ENCODE measurements at regions not wholly inside any gene's neighbourhood (a gene's known extent, or its start where the extent isn't known, plus 50 kb on each side); places are given as distances from the start of the nearest gene placed in this dataset.

GRCh38 chr6:90874931-90875330 is 288.1 kb upstream of the MAP3K7 start:
- ChIA-PET CTCF (no interaction called here), POLR2A (no interaction called here)
- no peaks in the 10 kb centered on the region; the same call in 1 of the 2 replicates for H3K27me3 ChIP-seq (replicated peaks; ENCODE audit: control insufficient read depth, insufficient read depth, low read length)
- H3K4me3 ChIP-seq (ENCODE audit: low read depth, low read length), result no peak overlapping the region
- DNase-seq, result no peak
- Mint-ChIP-seq H3K36me3 (ENCODE audit: insufficient read depth, unreplicated experiment) (no peaks in the 10 kb centered on the region), H3K27me3 (ENCODE audit: insufficient read depth, unreplicated experiment) (peaks cover 22% of the 10 kb centered on the region), H3K4me3 (ENCODE audit: unreplicated experiment) (no peak overlapping the region), H3K9me3 (ENCODE audit: unreplicated experiment) (peaks cover 9% of the 10 kb centered on the region), H3K27ac (ENCODE audit: unreplicated experiment) (no peak overlapping the region), H3K4me1 (ENCODE audit: low read depth, unreplicated experiment) (no peaks in the 10 kb centered on the region)
- H3K4me1 ChIP-seq, result no peaks in the 10 kb centered on the region
- no TSS peak for BruUV-seq (replicated peaks)
- TF ChIP-seq, protein P1, sequence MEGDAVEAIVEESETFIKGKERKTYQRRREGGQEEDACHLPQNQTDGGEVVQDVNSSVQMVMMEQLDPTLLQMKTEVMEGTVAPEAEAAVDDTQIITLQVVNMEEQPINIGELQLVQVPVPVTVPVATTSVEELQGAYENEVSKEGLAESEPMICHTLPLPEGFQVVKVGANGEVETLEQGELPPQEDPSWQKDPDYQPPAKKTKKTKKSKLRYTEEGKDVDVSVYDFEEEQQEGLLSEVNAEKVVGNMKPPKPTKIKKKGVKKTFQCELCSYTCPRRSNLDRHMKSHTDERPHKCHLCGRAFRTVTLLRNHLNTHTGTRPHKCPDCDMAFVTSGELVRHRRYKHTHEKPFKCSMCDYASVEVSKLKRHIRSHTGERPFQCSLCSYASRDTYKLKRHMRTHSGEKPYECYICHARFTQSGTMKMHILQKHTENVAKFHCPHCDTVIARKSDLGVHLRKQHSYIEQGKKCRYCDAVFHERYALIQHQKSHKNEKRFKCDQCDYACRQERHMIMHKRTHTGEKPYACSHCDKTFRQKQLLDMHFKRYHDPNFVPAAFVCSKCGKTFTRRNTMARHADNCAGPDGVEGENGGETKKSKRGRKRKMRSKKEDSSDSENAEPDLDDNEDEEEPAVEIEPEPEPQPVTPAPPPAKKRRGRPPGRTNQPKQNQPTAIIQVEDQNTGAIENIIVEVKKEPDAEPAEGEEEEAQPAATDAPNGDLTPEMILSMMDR (IDR thresholded peaks at IDR 0.05; ENCODE audit: insufficient read depth in 1 of 2, low read depth in 1 of 2, low read length in 1 of 2, severe bottlenecking in 1 of 2, unreplicated experiment in 1 of 2), result no peak
- no peaks in the 10 kb centered on the region for H3K9me3 ChIP-seq
- intact Hi-C loops (cut with micrococcal nuclease; ENCODE audit: unreplicated experiment), result no loop called here
- H3K36me3 ChIP-seq (ENCODE audit: control insufficient read depth, insufficient read depth, low read length), result no peaks in the 10 kb centered on the region

DNA sequence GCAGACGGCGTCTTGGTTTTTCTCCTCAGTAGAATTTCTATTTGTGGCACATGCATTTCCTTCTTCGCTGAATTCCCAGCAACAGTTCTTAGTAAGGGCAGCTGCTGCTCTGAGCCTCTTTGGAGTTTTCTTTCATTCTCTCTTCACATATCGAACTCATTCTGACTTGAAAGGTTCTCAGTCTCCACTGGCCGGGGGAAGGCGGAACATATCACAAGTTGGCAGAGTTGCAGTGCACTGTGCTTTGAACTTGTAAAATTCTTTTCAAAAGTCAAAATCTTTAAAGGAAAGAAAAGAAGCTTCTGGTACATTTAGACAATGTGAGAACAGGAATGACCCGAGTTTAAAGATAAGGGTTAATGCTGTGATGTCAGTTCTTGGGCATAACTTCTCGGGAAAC is 286.1 kb upstream of the MAP3K7 start:
- no peak overlapping the region for H3K4me3 ChIP-seq (ENCODE audit: low read depth, low read length)

GRCh38 chr6:90870561-90870960 is 283.7 kb upstream of the MAP3K7 start:
- Histone ChIP-seq H3K36me3 (ENCODE audit: control insufficient read depth, insufficient read depth, low read length) (no peaks in the 10 kb centered on the region), H3K4me1 (no peaks in the 10 kb centered on the region), H3K4me3 (ENCODE audit: low read depth, low read length) (no peak overlapping the region), H3K27me3 (replicated peaks; ENCODE audit: control insufficient read depth, insufficient read depth, low read length) (no peaks in the 10 kb centered on the region; the same call in 1 of the 2 replicates), H3K9me3 (no peaks in the 10 kb centered on the region)
- ChIA-PET CTCF (no interaction called here), POLR2A (no interaction called here)
- BruUV-seq (replicated peaks), result no TSS peak
- H3K27ac Mint-ChIP-seq (ENCODE audit: unreplicated experiment), result no peak overlapping the region
- H3K9me3 Mint-ChIP-seq (ENCODE audit: unreplicated experiment), result no peaks in the 10 kb centered on the region
- H3K4me1 Mint-ChIP-seq (ENCODE audit: low read depth, unreplicated experiment), result no peaks in the 10 kb centered on the region
- DNase-seq, result no peak
- H3K4me3 Mint-ChIP-seq (ENCODE audit: unreplicated experiment), result no peak overlapping the region
- intact Hi-C loops (cut with micrococcal nuclease; ENCODE audit: unreplicated experiment), result no loop called here
- peaks cover 23% of the 10 kb centered on the region for H3K27me3 Mint-ChIP-seq (ENCODE audit: insufficient read depth, unreplicated experiment)
- H3K36me3 Mint-ChIP-seq (ENCODE audit: insufficient read depth, unreplicated experiment), result no peaks in the 10 kb centered on the region
- TF ChIP-seq, protein P1 (IDR thresholded peaks at IDR 0.05; ENCODE audit: insufficient read depth in 1 of 2, low read depth in 1 of 2, low read length in 1 of 2, severe bottlenecking in 1 of 2, unreplicated experiment in 1 of 2), result no peak

More for the DNA sequence above, 286.1 kb upstream of the MAP3K7 start:
- H3K27me3 Mint-ChIP-seq (ENCODE audit: insufficient read depth, unreplicated experiment), result peaks cover 27% of the 10 kb centered on the region
- CTCF ChIA-PET, result no interaction called here
- BruUV-seq (replicated peaks), result no TSS peak
- Histone ChIP-seq H3K9me3 (no peaks in the 10 kb centered on the region), H3K4me1 (no peaks in the 10 kb centered on the region), H3K36me3 (ENCODE audit: control insufficient read depth, insufficient read depth, low read length) (no peaks in the 10 kb centered on the region), H3K27me3 (replicated peaks; ENCODE audit: control insufficient read depth, insufficient read depth, low read length) (no peaks in the 10 kb centered on the region; the same call in 1 of the 2 replicates)
- H3K4me1 Mint-ChIP-seq (ENCODE audit: low read depth, unreplicated experiment), result no peaks in the 10 kb centered on the region
- no peak overlapping the region for H3K27ac Mint-ChIP-seq (ENCODE audit: unreplicated experiment)
- H3K4me3 Mint-ChIP-seq (ENCODE audit: unreplicated experiment), result no peak overlapping the region
- no peaks in the 10 kb centered on the region for H3K36me3 Mint-ChIP-seq (ENCODE audit: insufficient read depth, unreplicated experiment)
- intact Hi-C loops (cut with micrococcal nuclease; ENCODE audit: unreplicated experiment), result no loop called here
- TF ChIP-seq, protein P1 (IDR thresholded peaks at IDR 0.05; ENCODE audit: insufficient read depth in 1 of 2, low read depth in 1 of 2, low read length in 1 of 2, severe bottlenecking in 1 of 2, unreplicated experiment in 1 of 2), result no peak
- H3K9me3 Mint-ChIP-seq (ENCODE audit: unreplicated experiment), result no peaks in the 10 kb centered on the region
- DNase-seq, result no peak
- POLR2A ChIA-PET, result no interaction called here

All from Caco-2 (cell line).